Duodenal mucosa (tissue), 2 donors: ENCODE measurements at regions not wholly inside any gene's neighbourhood (a gene's known extent, or its start where the extent isn't known, plus 50 kb on each side); places are given as distances from the start of the nearest gene placed in this dataset.

Experiments
- H3K27ac ChIP-seq: one replicate; pipeline ENCODE4 v1.7.0; 2013; ENCODE audit warnings: low read depth, low read length
- H3K27me3 ChIP-seq, 2 donors: one replicate each; pipeline ENCODE4 v1.7.0; 2013; ENCODE audit warnings: low read length in 2 of 2, control low read depth in 1 of 2; ENCODE audit not compliant: insufficient read depth in 2 of 2, control insufficient read depth in 1 of 2
- H3K36me3 ChIP-seq, 2 donors: one replicate each; pipeline ENCODE4 v1.7.0; 2013; ENCODE audit warnings: low read length in 2 of 2, control low read depth in 1 of 2; ENCODE audit not compliant: insufficient read depth in 2 of 2, control insufficient read depth in 1 of 2
- H3K4me1 ChIP-seq, 2 donors: one replicate each; pipeline ENCODE4 v1.7.0; 2013; ENCODE audit warnings: low read length in 2 of 2, control low read depth in 1 of 2; ENCODE audit not compliant: insufficient read depth in 2 of 2, control insufficient read depth in 1 of 2
- H3K4me3 ChIP-seq, 2 donors: one replicate each; pipeline ENCODE4 v1.7.0; 2013; ENCODE audit warnings: low read length in 2 of 2, low read depth in 1 of 2
- H3K9ac ChIP-seq, 2 donors: one replicate each; pipeline ENCODE4 v1.7.0; 2013; ENCODE audit warnings: low read length in 2 of 2, low read depth in 1 of 2
- H3K9me3 ChIP-seq, 2 donors: one replicate each; pipeline ENCODE4 v1.7.0; 2013; ENCODE audit warnings: low read length in 2 of 2, control low read depth in 1 of 2; ENCODE audit not compliant: control insufficient read depth in 1 of 2

GRCh38 chr5:4662756-4663155, 477.4 kb upstream of the ADAMTS16 start:
- H3K27me3 ChIP-seq = no peaks in the 10 kb centered on the region
- H3K4me1 ChIP-seq = no peaks in the 10 kb centered on the region
- no peak overlapping the region for H3K27ac ChIP-seq
- peaks cover 0 to 4% of the 10 kb centered on the region in 2 donors for H3K9me3 ChIP-seq
- no peak overlapping the region for H3K4me3 ChIP-seq
- H3K9ac ChIP-seq = no peak overlapping the region
- no peaks in the 10 kb centered on the region for H3K36me3 ChIP-seq

- H3K4me1 ChIP-seq = no peaks in the 10 kb centered on the region
- no peaks in the 10 kb centered on the region for H3K27me3 ChIP-seq
- H3K9ac ChIP-seq = no peak overlapping the region
- H3K36me3 ChIP-seq = no peaks in the 10 kb centered on the region
- H3K4me3 ChIP-seq = no peak overlapping the region
- H3K27ac ChIP-seq = no peak overlapping the region
- no peaks in the 10 kb centered on the region for H3K9me3 ChIP-seq
Measured at GRCh38 chr5:4665911-4666310, 474.2 kb upstream of the ADAMTS16 start.

GRCh38 chr5:4674166-4674565, 466.0 kb upstream of the ADAMTS16 start:
- H3K9me3 ChIP-seq = no peaks in the 10 kb centered on the region
- no peaks in the 10 kb centered on the region for H3K27me3 ChIP-seq
- H3K36me3 ChIP-seq = no peaks in the 10 kb centered on the region
- H3K4me1 ChIP-seq = no peaks in the 10 kb centered on the region
- H3K4me3 ChIP-seq = no peak overlapping the region
- H3K9ac ChIP-seq = no peak overlapping the region
- no peak overlapping the region for H3K27ac ChIP-seq

GRCh38 chr5:4676934-4677333, 463.2 kb upstream of the ADAMTS16 start:
- H3K27me3 ChIP-seq = no peaks in the 10 kb centered on the region
- no peak overlapping the region for H3K4me3 ChIP-seq
- no peak overlapping the region for H3K9ac ChIP-seq
- no peaks in the 10 kb centered on the region for H3K9me3 ChIP-seq
- no peaks in the 10 kb centered on the region for H3K36me3 ChIP-seq
- no peak overlapping the region for H3K27ac ChIP-seq
- H3K4me1 ChIP-seq = no peaks in the 10 kb centered on the region

GRCh38 chr5:4684946-4685345, 455.2 kb upstream of the ADAMTS16 start:
- Histone ChIP-seq H3K27me3 (no peaks in the 10 kb centered on the region), H3K9me3 (peaks cover 0 to 5% of the 10 kb centered on the region in 2 donors), H3K4me3 (no peak overlapping the region), H3K9ac (no peak overlapping the region), H3K4me1 (no peaks in the 10 kb centered on the region), H3K27ac (no peak overlapping the region), H3K36me3 (no peaks in the 10 kb centered on the region)

GRCh38 chr5:4698596-4698995, 441.5 kb upstream of the ADAMTS16 start:
- no peaks in the 10 kb centered on the region for H3K27me3 ChIP-seq
- no peak overlapping the region for H3K4me3 ChIP-seq
- no peak overlapping the region for H3K27ac ChIP-seq
- H3K4me1 ChIP-seq = no peaks in the 10 kb centered on the region
- H3K36me3 ChIP-seq = no peaks in the 10 kb centered on the region
- H3K9me3 ChIP-seq = peaks cover 0 to 6% of the 10 kb centered on the region in 2 donors
- H3K9ac ChIP-seq = no peak overlapping the region

GRCh38 chr5:4699592-4699991, 440.5 kb upstream of the ADAMTS16 start:
- no peaks in the 10 kb centered on the region for H3K36me3 ChIP-seq
- H3K4me3 ChIP-seq = no peak overlapping the region
- no peak overlapping the region for H3K27ac ChIP-seq
- no peaks in the 10 kb centered on the region for H3K4me1 ChIP-seq
- no peaks in the 10 kb centered on the region for H3K27me3 ChIP-seq
- no peaks in the 10 kb centered on the region for H3K9me3 ChIP-seq
- no peak overlapping the region for H3K9ac ChIP-seq

- H3K27me3 ChIP-seq = no peaks in the 10 kb centered on the region
- no peak overlapping the region for H3K27ac ChIP-seq
- H3K4me1 ChIP-seq = no peaks in the 10 kb centered on the region
- no peak overlapping the region for H3K4me3 ChIP-seq
- H3K9me3 ChIP-seq = no peaks in the 10 kb centered on the region
- H3K36me3 ChIP-seq = no peaks in the 10 kb centered on the region
- H3K9ac ChIP-seq = no peak overlapping the region
Measured at GRCh38 chr5:4700069-4700468, 440.1 kb upstream of the ADAMTS16 start.

- no peak overlapping the region for H3K27ac ChIP-seq
- no peaks in the 10 kb centered on the region for H3K36me3 ChIP-seq
- H3K4me3 ChIP-seq = no peak overlapping the region
- H3K27me3 ChIP-seq = no peaks in the 10 kb centered on the region
- H3K9me3 ChIP-seq = no peaks in the 10 kb centered on the region
- H3K9ac ChIP-seq = no peak overlapping the region
- no peaks in the 10 kb centered on the region for H3K4me1 ChIP-seq
Measured at GRCh38 chr5:4700871-4701270, 439.3 kb upstream of the ADAMTS16 start.

- Histone ChIP-seq H3K36me3 (no peaks in the 10 kb centered on the region), H3K27me3 (no peaks in the 10 kb centered on the region), H3K9me3 (no peaks in the 10 kb centered on the region), H3K9ac (no peak overlapping the region), H3K27ac (no peak overlapping the region), H3K4me3 (no peak overlapping the region), H3K4me1 (no peaks in the 10 kb centered on the region)
Measured at GRCh38 chr5:4703931-4704458, 436.1 kb upstream of the ADAMTS16 start.

- Histone ChIP-seq H3K9ac (no peak overlapping the region), H3K27me3 (no peaks in the 10 kb centered on the region)
Measured at GRCh38 chr5:4704951-4705350, 435.2 kb upstream of the ADAMTS16 start.

More at GRCh38 chr5:4704951-4705350, 435.2 kb upstream of the ADAMTS16 start:
- no peaks in the 10 kb centered on the region for H3K4me1 ChIP-seq
- no peaks in the 10 kb centered on the region for H3K9me3 ChIP-seq
- H3K27ac ChIP-seq = no peak overlapping the region
- H3K36me3 ChIP-seq = no peaks in the 10 kb centered on the region
- no peak overlapping the region for H3K4me3 ChIP-seq
